Right ventricle myocardium inferior (tissue), 1 donor: ENCODE measurements at regions not wholly inside any gene's neighbourhood (a gene's known extent, or its start where the extent isn't known, plus 50 kb on each side); places are given as distances from the start of the nearest gene placed in this dataset.
A peak's percentile ranks its signal among the peaks of the same experiment; 100 is the strongest.

Experiments
- ATAC-seq: fragments of 200-7000 bp; cut with Tn5 transposase; one replicate; pipeline ENCODE4 v1.9.1; 2020; ENCODE audit warnings: mild to moderate bottlenecking, moderate library complexity
- DNase-seq: peaks from one replicate; pipeline ENCODE4 v3.0.0; 2021; ENCODE audit errors: missing footprints
- intact Hi-C: fragments of 100-400 bp; cut with DNase I; formaldehyde crosslinking; loops from one replicate; pipeline ENCODE4 v1.11.0; 2022
- donor health status: DM: no; HTN: yes; CAD: no; lungs with severe emphysema.

DNA sequence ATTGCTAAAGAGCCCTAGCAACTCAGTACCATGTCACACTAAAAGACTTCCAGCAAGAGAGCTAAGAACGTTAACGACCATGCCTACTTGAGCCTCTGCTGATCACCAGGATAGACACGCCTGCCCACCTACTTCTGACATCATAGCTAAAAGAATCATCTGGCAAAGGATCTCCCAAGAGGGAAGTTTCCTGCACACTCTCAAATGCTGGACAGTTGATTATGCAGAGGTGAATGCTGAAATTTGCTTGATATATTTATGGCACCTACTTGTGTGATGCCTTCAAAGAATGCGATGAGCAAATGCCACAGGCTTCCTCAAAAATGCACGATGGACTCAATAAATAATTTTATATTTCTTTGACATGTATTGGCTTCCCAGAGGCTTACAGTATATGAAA, 113.6 kb downstream of the GALC start:
- intact Hi-C loops = no loop called here
- no peak for DNase-seq
- no peak for ATAC-seq

DNA sequence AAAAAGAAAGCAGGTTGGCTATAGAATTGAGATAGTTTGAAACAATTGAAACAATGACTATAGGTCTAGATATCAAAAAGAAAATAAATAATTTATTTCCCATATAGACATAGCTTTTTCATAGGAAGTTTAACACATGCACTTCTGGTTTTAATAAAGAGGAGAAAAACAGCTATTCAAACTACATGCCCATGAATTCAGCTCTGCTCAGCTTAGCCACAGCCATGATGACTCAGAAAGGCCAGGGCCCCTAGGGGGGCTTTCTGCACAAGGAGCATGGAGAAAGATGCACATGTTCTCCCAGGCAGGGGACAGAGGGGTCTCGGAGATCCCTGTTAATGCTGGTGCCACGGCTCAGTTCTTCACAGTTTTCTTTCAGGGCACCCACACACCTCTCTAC, 114.0 kb downstream of the GALC start:
- no peak for DNase-seq
- ATAC-seq = no peak
- intact Hi-C loops = no loop called here

DNA sequence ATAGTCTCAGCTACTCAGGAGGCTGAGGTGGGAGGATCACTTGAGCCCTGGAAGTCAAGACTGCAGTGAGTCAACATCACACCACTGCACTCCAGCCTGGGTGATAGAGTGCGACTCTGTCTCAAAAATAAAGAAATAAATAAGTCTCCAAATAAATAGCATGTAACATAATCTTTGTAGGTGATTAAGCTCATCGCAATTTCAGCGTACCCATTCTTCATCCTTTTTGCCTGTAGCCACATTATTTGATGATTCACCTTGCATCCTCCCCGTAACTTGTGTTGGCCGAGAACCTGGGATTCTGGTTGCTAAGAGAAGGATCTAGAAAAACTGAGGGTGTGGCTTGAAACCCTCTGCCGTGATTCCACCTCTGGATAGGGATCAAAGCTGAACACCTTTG, 115.1 kb downstream of the GALC start:
- DNase-seq (no peak), ATAC-seq (no peak)
- intact Hi-C loops = no loop called here

DNA sequence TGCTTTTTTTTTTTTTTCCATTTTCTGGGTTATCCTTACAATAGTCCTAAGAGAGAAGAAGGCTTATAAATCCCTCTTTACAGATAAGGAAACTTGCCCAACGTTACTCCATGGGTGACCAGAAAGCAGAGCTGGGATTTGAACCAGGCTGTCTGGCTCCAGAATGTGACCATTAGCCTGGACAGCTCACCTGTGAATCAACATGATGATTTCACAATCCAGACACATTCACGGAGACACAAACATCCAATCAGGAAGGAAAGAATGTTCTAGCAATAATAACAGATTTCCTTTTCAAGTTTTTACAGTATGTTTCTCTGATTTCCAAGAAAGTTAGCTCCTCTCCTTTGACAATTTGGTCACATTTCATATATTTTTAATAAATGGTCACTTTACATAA, 118.3 kb downstream of the GALC start:
- DNase-seq (no peak), ATAC-seq (no peak)
- intact Hi-C loops = no loop called here

DNA sequence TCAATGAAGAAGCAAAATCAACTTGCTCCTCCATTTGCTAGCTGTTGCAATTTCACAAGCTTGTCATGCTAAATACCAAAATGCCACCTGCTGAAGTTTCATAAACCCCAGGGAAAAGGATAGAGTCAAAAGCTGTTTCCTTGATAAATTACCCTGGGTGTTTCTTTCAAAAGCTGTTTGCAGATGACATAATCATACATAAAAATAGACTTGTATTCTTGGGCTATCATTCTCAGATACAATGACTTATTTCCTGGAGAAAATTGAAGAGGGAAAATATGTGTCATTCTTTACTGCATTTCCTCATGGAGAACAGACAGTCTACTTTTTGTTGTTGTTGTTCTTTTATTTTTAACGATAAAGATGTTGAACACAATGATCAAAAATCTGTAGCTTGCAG, 119.2 kb downstream of the GALC start:
- no peak for DNase-seq
- no peak for ATAC-seq
- intact Hi-C loops = no loop called here

DNA sequence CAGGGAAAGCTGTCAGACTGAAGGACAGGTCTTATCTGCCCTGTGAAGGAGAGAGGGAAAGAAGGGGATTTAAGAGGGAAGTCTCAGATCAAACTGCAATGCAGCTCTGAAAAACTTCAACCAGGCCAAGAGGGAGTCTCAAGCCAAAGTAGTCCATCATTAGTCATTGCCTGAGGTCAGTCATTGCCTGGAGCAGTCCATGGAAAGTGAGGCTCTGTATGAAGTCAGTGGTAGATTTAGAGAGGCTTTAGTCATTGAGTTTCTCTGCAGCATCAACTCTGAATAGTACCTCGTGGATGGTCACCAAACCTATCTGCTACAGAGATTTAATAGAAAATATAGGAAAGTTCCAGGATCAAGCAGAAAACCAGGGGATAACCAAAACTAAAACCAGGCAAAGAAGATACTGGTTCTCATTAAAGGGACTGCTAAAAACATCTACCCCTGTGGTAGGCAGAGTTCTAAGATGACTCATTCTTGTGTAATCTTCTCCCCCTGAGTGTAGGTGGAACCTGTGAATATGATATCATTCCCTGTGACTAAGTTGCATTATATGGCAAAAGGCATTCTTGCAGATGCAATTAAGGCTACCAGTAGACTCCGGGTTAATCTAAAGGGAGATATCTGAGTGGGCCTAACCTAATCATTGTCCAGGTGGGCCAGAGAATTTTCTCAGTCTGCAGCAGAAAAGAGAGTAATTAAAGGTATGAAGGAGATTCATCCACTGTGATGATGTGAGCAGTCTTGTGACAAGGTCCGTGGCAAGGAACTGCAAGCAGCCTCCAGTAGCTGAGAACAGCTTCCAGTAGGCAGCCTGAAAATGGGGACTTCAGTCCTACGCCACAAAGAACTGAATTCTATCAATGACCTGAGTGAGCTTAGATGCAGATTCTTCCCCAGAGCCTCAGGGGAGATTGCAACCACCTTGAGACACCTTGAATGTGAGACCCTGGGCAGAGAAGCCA, 123.1 kb downstream of the GALC start:
- DNase-seq = no peak
- peak; percentile 64 for ATAC-seq
- intact Hi-C loops = no loop called here

DNA sequence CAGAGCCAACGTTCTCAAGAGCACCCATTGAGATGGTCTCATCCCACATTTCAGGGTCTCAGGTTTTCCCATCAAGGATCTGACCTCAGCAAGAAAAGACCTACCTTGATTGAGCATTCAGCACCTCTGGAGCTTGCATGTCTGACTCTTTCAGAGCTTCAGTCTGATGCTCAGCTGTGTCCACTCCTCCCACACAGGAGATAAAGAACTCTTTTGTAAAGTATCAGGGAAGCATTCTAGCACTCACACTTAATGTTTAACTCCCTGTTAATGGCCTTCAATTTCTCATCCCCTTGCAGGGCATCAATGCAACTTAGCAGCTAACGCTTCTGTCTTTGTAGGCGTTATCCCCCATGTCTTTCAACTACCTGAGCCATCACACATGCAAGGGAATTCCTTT, 124.1 kb downstream of the GALC start:
- intact Hi-C loops = no loop called here
- no peak for DNase-seq
- no peak for ATAC-seq

DNA sequence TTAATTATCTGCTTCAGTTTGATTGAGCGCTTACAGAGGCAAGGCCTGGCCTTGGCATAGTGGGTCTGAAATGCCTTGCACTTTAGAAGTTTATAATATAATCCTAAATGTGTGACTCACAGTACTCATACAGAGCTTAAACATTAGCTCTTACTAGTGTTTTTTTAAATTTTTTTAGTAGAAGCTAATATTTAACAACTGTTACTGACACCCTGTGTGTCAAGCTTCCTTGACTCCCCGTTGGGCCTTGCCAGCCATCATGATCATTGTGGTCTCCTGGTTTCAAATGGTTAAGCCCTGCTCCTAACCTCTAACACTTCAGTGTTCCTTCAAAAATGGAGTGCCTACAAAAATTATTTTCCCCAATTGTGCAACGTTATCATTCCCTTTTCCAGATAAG, 126.9 kb downstream of the GALC start:
- no peak for DNase-seq
- intact Hi-C loops = no loop called here
- no peak for ATAC-seq

DNA sequence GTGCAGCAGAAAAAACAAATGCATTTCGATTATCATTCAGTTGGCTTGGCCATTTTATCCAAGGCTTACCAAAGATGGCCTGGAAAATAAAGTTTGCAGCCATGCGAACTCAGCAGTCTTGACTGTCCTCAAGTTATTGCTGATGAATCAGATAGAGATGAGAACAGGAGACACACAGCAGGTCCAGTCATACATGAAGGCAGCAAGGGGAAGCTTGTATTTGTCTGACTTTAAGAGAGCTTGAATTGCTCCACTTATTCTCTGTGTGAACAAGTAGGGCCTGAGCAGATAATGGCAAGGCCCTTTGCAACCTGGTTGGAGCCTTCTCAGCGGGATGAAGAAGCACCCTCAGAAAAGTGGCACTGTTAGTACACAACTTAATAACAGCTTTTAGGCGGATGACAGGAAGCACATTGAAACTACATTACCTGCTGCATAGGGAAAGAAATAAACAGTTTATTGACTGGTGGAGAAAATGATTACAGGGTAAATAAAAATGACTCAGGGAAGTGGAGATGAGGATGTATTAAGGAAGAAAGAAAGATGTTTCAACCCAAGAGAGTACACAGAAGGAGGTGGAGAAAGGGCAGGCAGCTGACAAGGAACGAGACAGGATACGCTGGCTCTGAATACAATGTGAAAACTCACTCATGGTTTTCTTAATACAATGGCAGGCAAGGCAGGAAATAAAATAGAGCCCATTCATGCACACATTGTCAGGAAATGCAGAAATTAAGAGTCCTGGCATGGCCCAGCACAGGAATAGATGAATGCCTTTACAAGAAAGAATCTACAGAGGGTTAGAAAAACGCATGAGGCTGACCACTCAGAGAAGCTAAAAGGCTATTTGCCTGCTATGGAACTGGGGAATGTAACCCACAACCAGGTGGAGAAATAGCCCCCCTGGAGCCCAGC, 128.4 kb downstream of the GALC start:
- DNase-seq (no peak), ATAC-seq (no peak)
- intact Hi-C loops = no loop called here

DNA sequence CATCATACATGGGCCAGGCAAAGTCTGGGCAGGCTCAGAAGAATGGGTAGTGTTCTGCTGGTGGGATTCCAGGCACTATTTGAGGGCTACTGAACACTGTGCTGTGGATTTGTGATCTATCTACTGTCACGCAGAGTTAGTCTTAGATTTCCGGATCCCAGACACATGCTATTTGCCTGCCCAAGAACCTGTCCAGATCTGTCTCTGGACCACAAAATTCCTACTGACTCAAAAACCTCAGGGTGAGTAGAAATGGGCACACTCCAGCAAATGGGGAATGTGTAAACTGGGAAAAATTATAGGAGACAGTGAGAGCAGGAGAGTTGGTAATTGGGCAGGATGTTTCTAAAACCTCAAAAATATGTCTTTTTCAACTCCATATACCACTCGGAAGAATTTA, 129.9 kb downstream of the GALC start:
- intact Hi-C loops = no loop called here
- ATAC-seq = no peak
- no peak for DNase-seq

DNA sequence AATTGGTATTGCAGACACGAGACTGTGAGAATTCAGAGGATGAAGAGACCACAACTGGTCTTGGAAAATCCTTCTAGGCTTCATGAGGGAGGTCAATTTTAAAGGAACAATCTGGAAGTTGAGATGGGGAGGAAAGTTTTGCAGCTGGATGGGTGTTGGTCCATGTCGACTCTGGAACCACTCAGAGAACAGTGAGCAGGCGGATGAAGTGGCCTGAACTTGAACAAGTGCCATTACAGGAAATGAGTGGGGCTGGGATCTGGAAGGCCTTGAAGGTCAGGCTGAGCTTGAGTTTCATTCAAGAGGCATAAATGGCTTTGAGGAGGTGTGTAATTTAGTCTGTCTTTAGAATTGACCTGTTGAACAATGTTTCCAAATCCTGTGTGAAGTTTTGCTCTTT, 140.9 kb downstream of the GALC start:
- intact Hi-C loops = no loop called here
- DNase-seq (no peak), ATAC-seq (no peak)

DNA sequence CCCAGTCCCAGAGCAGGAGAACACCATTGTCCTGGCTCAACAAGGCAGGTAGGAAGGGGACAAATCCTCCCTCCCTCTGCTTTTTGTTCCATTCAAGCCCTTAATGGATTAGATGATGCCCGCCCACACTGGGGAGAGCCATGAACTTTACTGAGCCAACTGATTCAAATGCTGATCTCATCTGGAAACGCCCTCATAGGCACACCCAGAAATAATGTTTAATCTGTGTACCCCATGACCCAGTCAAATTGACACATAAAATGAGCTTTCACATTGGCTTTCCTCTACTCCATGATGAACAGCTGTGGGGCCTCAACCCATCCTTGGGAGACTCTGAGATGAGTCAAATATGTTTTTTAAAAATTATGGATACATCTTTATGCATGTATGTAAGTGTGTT, 141.8 kb downstream of the GALC start:
- ATAC-seq (no peak), DNase-seq (no peak)

DNA sequence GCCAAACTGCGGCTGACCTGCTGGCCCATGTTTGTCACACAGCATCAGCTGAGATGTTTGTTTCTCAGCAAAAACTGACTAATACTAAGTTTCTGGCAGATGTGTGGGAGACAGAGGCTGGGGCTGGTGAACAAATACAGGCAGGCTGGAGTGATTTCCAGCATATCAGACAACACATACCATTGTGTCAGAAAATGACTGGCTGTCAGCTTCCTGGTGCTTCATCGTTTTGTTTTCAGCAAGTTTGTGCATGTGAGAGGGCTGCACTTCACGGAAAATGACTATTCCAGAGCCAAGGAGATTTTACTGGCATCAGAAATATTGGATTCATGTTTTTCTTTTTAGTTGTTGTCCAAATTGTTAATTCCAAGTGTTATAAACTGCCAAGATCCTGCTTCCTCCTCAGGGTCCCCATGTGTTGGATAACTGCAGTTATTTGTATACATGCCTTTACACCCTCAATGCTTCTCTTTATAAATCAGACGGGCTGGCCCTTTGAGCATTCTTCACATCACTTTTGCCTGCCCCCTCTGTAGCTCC, 145.7 kb downstream of the GALC start:
- ATAC-seq = no peak
- no peak for DNase-seq
- intact Hi-C loops = no loop called here

More for the DNA sequence above, 141.8 kb downstream of the GALC start:
- intact Hi-C loops = no loop called here

DNA sequence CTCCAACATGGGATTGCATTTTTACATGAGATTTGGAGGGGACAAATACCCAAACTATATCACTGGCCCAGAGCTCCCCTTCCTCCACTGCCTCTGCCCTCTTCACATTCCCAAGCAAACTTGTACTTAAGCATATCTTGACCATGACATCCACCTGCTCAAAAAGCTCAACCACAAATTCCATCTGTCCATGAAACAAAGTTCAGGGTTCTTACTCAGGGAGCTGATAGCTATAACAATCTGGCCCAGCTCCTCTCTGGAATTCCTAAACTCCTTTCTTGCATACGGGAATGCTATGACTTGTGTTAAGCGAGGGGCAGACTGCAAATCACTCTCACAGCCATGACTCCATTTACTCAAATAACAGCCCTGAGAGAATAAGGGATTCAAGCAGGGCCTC, 152.1 kb downstream of the GALC start:
- ATAC-seq (no peak), DNase-seq (no peak)
- intact Hi-C loops = no loop called here

DNA sequence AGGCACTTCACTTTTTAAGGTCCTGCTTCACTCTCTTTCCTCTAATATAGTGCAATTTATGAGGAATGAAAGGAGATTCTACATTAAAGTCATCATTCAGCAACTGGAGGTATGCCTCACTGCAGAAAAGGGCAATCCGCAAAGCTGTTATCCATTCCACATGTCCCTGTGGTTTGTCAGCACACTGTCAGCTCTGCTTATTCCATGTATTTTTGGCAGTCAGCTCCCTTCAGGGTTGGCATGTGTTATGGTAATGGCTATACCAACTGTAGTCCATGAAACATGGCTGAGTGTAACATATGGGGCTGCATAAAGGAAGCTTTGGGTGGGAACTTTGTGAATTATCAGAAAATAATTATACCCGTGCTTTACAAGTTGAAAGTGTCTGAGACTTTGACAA, 154.1 kb downstream of the GALC start:
- intact Hi-C loops = no loop called here
- DNase-seq (no peak), ATAC-seq (no peak)

DNA sequence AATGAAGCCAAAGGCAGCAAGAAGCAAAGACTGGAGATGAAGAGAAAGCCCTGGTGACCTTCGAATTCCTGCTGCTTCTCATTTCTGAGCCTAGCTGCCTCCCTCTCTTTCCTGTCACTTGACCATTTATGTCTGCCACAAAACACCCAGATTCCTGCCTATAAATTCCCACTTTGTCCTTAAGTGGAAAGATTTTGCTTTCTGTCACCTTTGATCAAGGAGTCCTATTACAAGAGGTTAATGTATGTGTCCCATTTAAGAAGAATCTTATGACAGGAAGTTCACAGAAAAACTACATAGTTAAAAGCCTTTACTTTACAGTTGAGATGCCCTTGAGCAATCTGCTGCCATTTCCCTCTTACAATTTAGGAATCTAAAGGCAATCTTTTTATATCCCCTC, 155.7 kb downstream of the GALC start:
- intact Hi-C loops = no loop called here
- no peak for ATAC-seq
- no peak for DNase-seq

DNA sequence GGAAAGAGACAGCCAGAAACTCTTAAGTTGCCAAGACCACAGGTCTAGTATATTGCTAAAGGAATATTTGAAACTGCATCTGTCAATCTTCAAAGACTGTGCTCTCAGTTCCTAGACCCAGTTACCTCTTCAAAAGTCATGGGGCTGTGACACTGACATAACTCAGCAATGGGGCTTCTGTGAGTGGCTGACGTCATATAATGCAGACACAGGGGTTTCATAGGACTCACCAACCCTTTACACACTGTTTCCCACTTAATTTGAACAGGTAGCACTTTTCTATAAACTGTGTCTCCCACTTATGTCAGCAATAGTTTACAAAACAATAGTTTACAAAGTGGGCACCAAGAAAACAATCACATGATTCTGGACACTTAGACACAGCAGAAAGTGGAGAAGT, 158.4 kb downstream of the GALC start:
- DNase-seq = no peak
- intact Hi-C loops = no loop called here
- ATAC-seq = no peak

DNA sequence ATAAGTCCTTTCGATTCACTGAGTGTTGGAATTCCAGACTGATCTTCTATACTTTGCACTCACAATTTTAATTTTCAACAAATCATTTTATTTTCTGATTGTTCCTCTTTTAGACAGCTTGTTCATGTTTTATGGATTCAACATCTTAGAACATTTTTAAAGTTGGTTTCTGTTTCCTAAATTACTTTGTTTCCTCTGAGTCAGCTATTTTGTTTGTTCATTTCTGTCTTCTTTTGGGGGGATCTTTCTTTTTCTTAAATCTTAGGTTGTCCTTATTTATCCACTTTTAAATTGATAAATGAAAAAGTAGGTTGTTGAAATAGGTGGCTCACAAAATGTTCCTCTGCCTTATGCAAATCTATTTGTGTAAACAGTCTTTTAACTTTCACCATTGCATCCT, 160.0 kb downstream of the GALC start:
- DNase-seq (no peak), ATAC-seq (no peak)
- intact Hi-C loops = no loop called here

DNA sequence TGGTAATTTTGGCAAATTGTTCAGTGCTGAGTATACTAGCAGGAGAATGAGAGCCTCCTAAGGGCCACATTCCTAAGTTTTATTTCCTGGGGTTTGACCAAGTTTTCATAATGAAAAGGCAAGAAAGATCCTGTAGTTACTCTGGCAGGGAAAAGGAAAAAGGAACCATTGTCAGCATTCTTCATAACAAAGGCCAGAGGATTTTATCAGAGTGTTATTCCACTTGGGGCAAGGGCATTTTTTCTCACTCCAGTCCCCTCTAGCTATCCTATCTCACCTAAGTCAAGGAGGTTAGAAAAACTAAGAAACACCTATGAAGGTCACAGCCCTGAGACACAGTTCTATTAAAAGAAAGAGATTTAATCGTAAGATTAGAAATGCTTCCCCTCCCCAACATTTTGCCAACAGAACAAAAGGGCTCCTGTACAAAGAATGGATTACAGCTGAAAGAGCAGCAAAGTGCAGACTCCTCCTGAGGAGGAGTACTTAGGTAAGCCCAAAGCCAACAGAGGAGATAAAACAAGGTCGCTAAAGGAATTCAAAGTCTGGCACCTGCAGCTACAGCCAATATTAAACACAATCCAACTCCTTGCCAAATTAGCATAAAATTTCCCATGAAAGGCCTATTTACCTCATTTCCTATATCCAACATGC, 162.4 kb downstream of the GALC start:
- intact Hi-C loops = no loop called here
- ATAC-seq = no peak
- DNase-seq = no peak
